Gastrocnemius medialis (tissue), 4 donors: ENCODE measurements at regions not wholly inside any gene's neighbourhood (a gene's known extent, or its start where the extent isn't known, plus 50 kb on each side); places are given as distances from the start of the nearest gene placed in this dataset.

Experiments used
- ATAC-seq, 2 donors: fragments of 150-250 bp; one replicate each; pipeline ENCODE4 v1.9.1; 2016
- DNase-seq, 2 donors: peaks; one replicate each; pipeline ENCODE4 v3.0.0-alpha.2; 2019
- H3K27ac ChIP-seq, 4 donors: fragments of 200-600 bp; sonication (generic); 1 replicate in 1 of 4; 2 replicates in 3 of 4; pipeline ENCODE4 v1.5.1; 2016 to 2018; ENCODE audit warnings: mild to moderate bottlenecking in 2 of 4, moderate library complexity in 1 of 4
- H3K27me3 ChIP-seq, 3 donors: fragments of 200-600 bp; sonication (generic) in 2 of 3; 1 replicate in 1 of 3; 2 replicates in 2 of 3; pipeline versions ENCODE4 v1.5.1 to v1.6.0; 2016 to 2019; ENCODE audit warnings: mild to moderate bottlenecking in 1 of 3, moderate library complexity in 1 of 3
- H3K36me3 ChIP-seq, 2 donors: fragments of 200-600 bp; sonication (generic) in 1 of 2; one replicate each; pipeline ENCODE4 v1.5.1; 2017 to 2018
- H3K4me1 ChIP-seq, 2 donors: fragments of 200-600 bp; sonication (generic) in 1 of 2; one replicate each; pipeline ENCODE4 v1.5.1; 2016 to 2017; ENCODE audit warnings: mild to moderate bottlenecking in 2 of 2
- H3K4me3 ChIP-seq, 4 donors: fragments of 200-600 bp; sonication (generic) in 3 of 4; 1 replicate in 1 of 4; 2 replicates in 3 of 4; pipeline ENCODE4 v1.5.1; 2016 to 2019; ENCODE audit warnings: mild to moderate bottlenecking in 2 of 4
- H3K9me3 ChIP-seq, 3 donors: fragments of 200-600 bp; sonication (generic) in 2 of 3; 1 replicate in 1 of 3; 2 replicates in 2 of 3; pipeline ENCODE4 v1.5.1; 2016 to 2019
- POLR2A ChIP-seq, 2 donors: fragments of 450-650 bp; IDR thresholded peaks; one replicate each; pipeline ENCODE4 v1.6.1; 2017; ENCODE audit warnings: antibody characterized with exemption in 2 of 2, mild to moderate bottlenecking in 2 of 2, moderate library complexity in 2 of 2
- in situ Hi-C, 4 donors: fragments of 200-750 bp; cut with MboI; loops; one replicate each; pipeline versions ENCODE4 v1.15.0 to v1.8.0; 2017; ENCODE audit warnings: low sequenced_read_pairs in 4 of 4
- intact Hi-C: fragments of 100-400 bp; cut with DNase I; formaldehyde crosslinking; loops from one replicate; pipeline ENCODE4 v1.15.1; 2023; ENCODE audit warnings: low total_unique reads
- TF ChIP-seq, protein P1 (sequence below), 5 experiments: fragments of 450-650 bp in 3 of 5; fragments of 200-600 bp in 2 of 5; sonication (generic) in 2 of 5; IDR thresholded peaks in 4 of 5; conservative IDR thresholded peaks in 1 of 5; 1 replicate in 4 of 5; 2 replicates in 1 of 5; pipeline ENCODE4 v1.5.1; 2016 to 2019; ENCODE audit warnings: antibody characterized with exemption in 5 of 5, mild to moderate bottlenecking in 3 of 5, moderate library complexity in 3 of 5

- in situ Hi-C loops (no loop called here), intact Hi-C loops (no loop called here)
- Histone ChIP-seq H3K4me1 (no peaks in the 10 kb centered on the region), H3K9me3 (peaks cover 0 to 7% (median 0%) of the 10 kb centered on the region in 3 donors), H3K27ac (no peak overlapping the region), H3K4me3 (no peak overlapping the region), H3K27me3 (no peaks in the 10 kb centered on the region), H3K36me3 (no peaks in the 10 kb centered on the region)
- no peak for TF ChIP-seq POLR2A (IDR thresholded peaks at IDR 0.05)
- TF ChIP-seq, protein P1, sequence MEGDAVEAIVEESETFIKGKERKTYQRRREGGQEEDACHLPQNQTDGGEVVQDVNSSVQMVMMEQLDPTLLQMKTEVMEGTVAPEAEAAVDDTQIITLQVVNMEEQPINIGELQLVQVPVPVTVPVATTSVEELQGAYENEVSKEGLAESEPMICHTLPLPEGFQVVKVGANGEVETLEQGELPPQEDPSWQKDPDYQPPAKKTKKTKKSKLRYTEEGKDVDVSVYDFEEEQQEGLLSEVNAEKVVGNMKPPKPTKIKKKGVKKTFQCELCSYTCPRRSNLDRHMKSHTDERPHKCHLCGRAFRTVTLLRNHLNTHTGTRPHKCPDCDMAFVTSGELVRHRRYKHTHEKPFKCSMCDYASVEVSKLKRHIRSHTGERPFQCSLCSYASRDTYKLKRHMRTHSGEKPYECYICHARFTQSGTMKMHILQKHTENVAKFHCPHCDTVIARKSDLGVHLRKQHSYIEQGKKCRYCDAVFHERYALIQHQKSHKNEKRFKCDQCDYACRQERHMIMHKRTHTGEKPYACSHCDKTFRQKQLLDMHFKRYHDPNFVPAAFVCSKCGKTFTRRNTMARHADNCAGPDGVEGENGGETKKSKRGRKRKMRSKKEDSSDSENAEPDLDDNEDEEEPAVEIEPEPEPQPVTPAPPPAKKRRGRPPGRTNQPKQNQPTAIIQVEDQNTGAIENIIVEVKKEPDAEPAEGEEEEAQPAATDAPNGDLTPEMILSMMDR (IDR thresholded peaks at IDR 0.05 in 4 of 5, conservative IDR thresholded peaks at IDR 0.05 in 1 of 5): no peak
- DNase-seq: no peak
- no peak for ATAC-seq
Observed at GRCh38 chr11:119550053-119550752, 127.2 kb upstream of the THY1 start.

DNA sequence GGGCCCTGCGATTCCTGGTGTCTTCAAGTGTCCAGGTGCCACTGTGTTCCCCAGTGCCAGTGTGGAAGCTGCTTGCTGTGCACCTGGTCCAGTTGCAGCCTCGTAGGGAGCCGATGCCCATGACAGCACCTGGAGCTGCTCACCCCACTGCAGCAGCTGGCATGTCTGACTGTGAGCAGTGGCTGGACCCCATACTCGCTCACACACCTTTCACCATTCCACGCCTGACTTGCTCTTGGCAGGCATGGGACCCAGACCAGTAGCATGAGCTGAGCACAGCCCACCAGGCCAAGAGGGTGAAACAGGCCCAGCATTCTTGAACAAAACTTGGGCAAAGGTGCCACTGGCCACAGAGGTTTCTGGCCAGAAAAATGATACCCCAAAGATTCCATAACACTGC, 124.5 kb upstream of the THY1 start:
- no peaks in the 10 kb centered on the region for H3K36me3 ChIP-seq
- no peaks in the 10 kb centered on the region for H3K27me3 ChIP-seq
- ATAC-seq (no peak), DNase-seq (no peak)
- TF ChIP-seq POLR2A (IDR thresholded peaks at IDR 0.05): no peak
- TF ChIP-seq, protein P1 (IDR thresholded peaks at IDR 0.05 in 4 of 5, conservative IDR thresholded peaks at IDR 0.05 in 1 of 5): no peak
- no peaks in the 10 kb centered on the region for H3K4me1 ChIP-seq
- peaks cover 0 to 7% (median 0%) of the 10 kb centered on the region in 3 donors for H3K9me3 ChIP-seq
- in situ Hi-C loops (no loop called here), intact Hi-C loops (no loop called here)
- H3K4me3 ChIP-seq: no peak overlapping the region
- H3K27ac ChIP-seq: no peak overlapping the region

DNA sequence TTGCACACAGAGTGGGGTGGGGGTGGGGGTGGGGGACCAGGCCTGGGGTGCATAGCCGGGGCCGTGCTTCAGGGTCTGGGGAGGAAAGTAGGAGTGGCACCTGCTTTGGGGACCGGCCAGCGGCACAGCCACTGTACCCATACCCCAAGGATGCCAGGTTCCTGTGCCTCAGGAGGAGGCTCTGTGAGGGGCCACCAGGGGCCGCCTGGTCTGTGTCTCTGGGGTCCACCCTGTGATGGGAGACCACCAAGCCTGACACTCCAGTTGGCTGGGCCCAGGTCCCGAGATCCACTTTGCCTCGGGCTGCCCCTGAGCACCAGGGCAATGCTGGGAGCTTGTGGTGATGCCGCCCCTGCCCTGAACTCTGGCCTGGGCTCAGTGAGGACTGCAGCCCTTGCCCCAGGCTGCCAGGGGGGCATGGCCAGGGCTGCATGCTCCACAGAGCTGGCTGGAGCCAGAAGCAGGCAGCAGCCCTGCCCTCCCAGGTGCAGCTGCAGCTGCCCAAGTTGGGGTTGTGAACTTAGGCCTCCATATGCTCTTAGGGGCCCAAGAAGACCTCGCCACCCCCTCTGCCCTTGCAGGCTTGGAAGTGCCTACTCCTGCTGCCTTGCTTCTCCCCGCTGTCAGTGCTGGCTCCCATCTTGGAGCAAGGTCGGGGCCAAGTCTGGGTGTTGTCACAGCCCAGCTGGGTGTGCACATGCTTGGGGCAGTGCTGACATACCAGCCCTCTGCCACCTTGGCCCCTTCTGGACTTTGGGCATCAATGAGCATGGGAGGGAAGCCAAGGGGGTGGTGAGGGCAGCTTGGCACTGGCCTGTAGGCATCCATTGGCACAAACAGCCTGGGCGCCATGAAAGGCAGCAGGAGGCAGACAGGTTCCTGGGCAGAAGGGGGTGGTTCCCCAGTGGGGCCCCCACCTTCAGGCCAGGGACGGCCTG, 123.3 kb upstream of the THY1 start:
- intact Hi-C loops (no loop called here), in situ Hi-C loops (no loop called here)
- Histone ChIP-seq H3K4me3 (no peak overlapping the region), H3K27ac (no peak overlapping the region), H3K27me3 (no peaks in the 10 kb centered on the region), H3K4me1 (no peaks in the 10 kb centered on the region), H3K9me3 (peaks cover 0 to 6% (median 0%) of the 10 kb centered on the region in 3 donors), H3K36me3 (no peaks in the 10 kb centered on the region)
- TF ChIP-seq, protein P1 (IDR thresholded peaks at IDR 0.05 in 4 of 5, conservative IDR thresholded peaks at IDR 0.05 in 1 of 5): no peak
- no peak for TF ChIP-seq POLR2A (IDR thresholded peaks at IDR 0.05)
- ATAC-seq: no peak
- no peak for DNase-seq

- no peak for DNase-seq
- in situ Hi-C loops: no loop called here
Observed at GRCh38 chr11:119540370-119541125, 117.6 kb upstream of the THY1 start.

More at GRCh38 chr11:119540370-119541125, 117.6 kb upstream of the THY1 start:
- no peak for ATAC-seq
- Histone ChIP-seq H3K36me3 (no peaks in the 10 kb centered on the region), H3K9me3 (no peaks in the 10 kb centered on the region), H3K27ac (no peak overlapping the region), H3K4me1 (no peaks in the 10 kb centered on the region), H3K27me3 (no peaks in the 10 kb centered on the region), H3K4me3 (no peak overlapping the region)
- TF ChIP-seq, protein P1 (IDR thresholded peaks at IDR 0.05 in 4 of 5, conservative IDR thresholded peaks at IDR 0.05 in 1 of 5): no peak
- no peak for TF ChIP-seq POLR2A (IDR thresholded peaks at IDR 0.05)
- intact Hi-C loops: no loop called here
